ENCODE measurements at regions not wholly inside any gene's neighbourhood (a gene's known extent, or its start where the extent isn't known, plus 50 kb on each side); places are given as distances from the start of the nearest gene placed in this dataset.

GRCh38 chr2:2938481-2938880, 439.1 kb downstream of the EIPR1 start:
- ChIA-PET POLR2A (interaction anchor here (0.6 kb wide), 1 partner anchor 275 kb away, joined by 3 read pairs; no protein-coding TSS in a partner anchor), CTCF (ENCODE audit: low intra/inter-chr PET ratio) (no interaction called here)
- Histone ChIP-seq H3K4me1 (replicated peaks in 1 of 2; ENCODE audit: control insufficient read depth in 2 of 2, insufficient read depth in 2 of 2, low read length in 2 of 2) (no peaks in the 10 kb centered on the region), H3K9me3 (replicated peaks; ENCODE audit: control insufficient read depth, insufficient read depth, low read depth, low read length) (no peaks in the 10 kb centered on the region), H3K27ac (ENCODE audit: extremely low read depth, low read depth, low read length) (no peak overlapping the region), H3K79me2 (ENCODE audit: control insufficient read depth, insufficient read depth, low read length) (no peaks in the 10 kb centered on the region), H3K36me3 (ENCODE audit: control insufficient read depth, insufficient read depth, low read length) (no peaks in the 10 kb centered on the region), H2AFZ (ENCODE audit: low read depth, low read length) (no peak overlapping the region), H4K20me1 (replicated peaks; ENCODE audit: control insufficient read depth, insufficient read depth, low read length) (peaks cover 3% of the 10 kb centered on the region), H3K27me3 (ENCODE audit: control insufficient read depth in 2 of 2, insufficient read depth in 2 of 2, low read length in 2 of 2) (peaks cover 9 to 78% of the 10 kb centered on the region in 2 experiments), H3K4me2 (ENCODE audit: insufficient read depth, low read length) (no peak overlapping the region), H3K4me3 (no peak overlapping the region), H3K9me1 (ENCODE audit: control insufficient read depth, insufficient read depth, low read length) (peaks cover 3% of the 10 kb centered on the region), H3K9ac (ENCODE audit: insufficient read depth in 1 of 2, low read depth in 2 of 2, low read length in 2 of 2) (no peak overlapping the region)
- TF ChIP-seq DPF2 (IDR thresholded peaks at IDR 0.05) (no peak), ZNF143 (CRISPR knock-in tag; IDR thresholded peaks at IDR 0.05) (no peak), RBM15 (IDR thresholded peaks at IDR 0.05; ENCODE audit: insufficient read depth, low read length) (no peak), HNRNPUL1 (IDR thresholded peaks at IDR 0.05; ENCODE audit: low read length) (no peak), ZNF316 (IDR thresholded peaks at IDR 0.05) (no peak), ZNF274 (IDR thresholded peaks at IDR 0.05; ENCODE audit: borderline replicate concordance, low read depth, low read length) (no peak), ZFP30 (CRISPR knock-in tag; IDR thresholded peaks at IDR 0.05; ENCODE audit: borderline replicate concordance) (no peak), DIDO1 (tag; IDR thresholded peaks at IDR 0.05; ENCODE audit: low read depth) (no peak), KLF13 (tag; IDR thresholded peaks at IDR 0.05; ENCODE audit: borderline replicate concordance, low read depth) (no peak), ELK1 (CRISPR knock-in tag; IDR thresholded peaks at IDR 0.05) (no peak), ZNF551 (CRISPR knock-in tag; IDR thresholded peaks at IDR 0.05) (no peak), HDGF (IDR thresholded peaks at IDR 0.05) (no peak), NFE2L1 (tag; IDR thresholded peaks at IDR 0.05; ENCODE audit: borderline replicate concordance, low read depth) (no peak), ZMIZ1 (IDR thresholded peaks at IDR 0.05; ENCODE audit: low read depth in 2 of 2, low read length in 2 of 2) (no peak), RBM25 (IDR thresholded peaks at IDR 0.05; ENCODE audit: low read depth, low read length, severe bottlenecking) (no peak), SMARCB1 (IDR thresholded peaks at IDR 0.05; ENCODE audit: insufficient read length, low read depth) (no peak), ZNF785 (CRISPR knock-in tag; IDR thresholded peaks at IDR 0.05) (no peak)
- TF ChIP-seq, protein P1, sequence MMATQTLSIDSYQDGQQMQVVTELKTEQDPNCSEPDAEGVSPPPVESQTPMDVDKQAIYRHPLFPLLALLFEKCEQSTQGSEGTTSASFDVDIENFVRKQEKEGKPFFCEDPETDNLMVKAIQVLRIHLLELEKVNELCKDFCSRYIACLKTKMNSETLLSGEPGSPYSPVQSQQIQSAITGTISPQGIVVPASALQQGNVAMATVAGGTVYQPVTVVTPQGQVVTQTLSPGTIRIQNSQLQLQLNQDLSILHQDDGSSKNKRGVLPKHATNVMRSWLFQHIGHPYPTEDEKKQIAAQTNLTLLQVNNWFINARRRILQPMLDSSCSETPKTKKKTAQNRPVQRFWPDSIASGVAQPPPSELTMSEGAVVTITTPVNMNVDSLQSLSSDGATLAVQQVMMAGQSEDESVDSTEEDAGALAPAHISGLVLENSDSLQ (IDR thresholded peaks at IDR 0.05) = no peak
- intact Hi-C loops (cut with micrococcal nuclease) (no loop called here), in situ Hi-C loops (cut with MboI) (no loop called here)
- no TSS peak for BruUV-seq (replicated peaks)
- ATAC-seq = no peak
- FAIRE-seq = no peak
- no peak for DNase-seq (ENCODE audit: extremely low read depth in 1 of 4, low spot score in 3 of 4)
- 0% methylated on average over 14 of the region's 14 CpGs for WGBS (ENCODE audit: insufficient coverage, low coverage, missing lambda C conversion rate)

Data from K562 (cell line).